ENCODE measurements at regions not wholly inside any gene's neighbourhood (a gene's known extent, or its start where the extent isn't known, plus 50 kb on each side); places are given as distances from the start of the nearest gene placed in this dataset.
"Not testable (repeated sequence)": the region's sequence is repeated elsewhere in the genome, so short reads cannot be mapped to it uniquely, and the experiment has no call there.

DNA sequence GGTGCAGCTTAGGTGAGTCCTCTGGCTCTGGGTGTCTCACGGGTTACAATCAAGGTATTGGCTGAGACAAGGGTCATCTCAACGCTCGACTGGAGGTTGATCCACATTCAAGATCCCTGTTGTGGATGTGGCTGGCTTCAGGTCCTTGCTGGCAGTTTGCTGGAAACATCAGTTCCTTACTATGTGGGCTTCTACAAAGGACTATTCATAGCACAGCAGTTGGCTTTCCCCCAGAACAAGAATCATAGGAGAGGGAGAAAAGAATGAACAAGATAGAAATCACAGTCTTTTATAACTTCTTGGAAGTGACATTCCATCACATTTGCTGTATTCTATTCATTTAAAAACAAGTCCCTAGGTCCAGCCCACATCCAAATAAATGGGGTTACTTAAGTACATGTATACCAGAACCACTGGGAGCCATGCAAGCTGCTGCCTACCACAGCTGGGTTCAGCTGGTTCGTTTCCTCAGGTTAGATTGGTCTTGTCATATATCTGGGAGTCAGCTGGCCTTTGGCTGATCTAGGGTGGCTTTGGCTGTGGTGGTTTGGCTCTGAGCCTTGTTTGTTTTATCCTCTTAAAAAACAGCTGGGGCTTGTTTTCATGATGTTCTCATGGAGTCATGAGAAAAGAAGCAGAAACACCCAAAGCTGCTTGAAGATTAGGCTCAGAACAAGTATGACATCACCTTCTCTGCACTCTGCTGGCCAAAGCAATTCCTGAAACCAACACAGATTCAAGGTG lies 433.2 kb upstream of the SPTLC3 start:
- no peak for DNase-seq (ENCODE audit: low spot score)

DNA sequence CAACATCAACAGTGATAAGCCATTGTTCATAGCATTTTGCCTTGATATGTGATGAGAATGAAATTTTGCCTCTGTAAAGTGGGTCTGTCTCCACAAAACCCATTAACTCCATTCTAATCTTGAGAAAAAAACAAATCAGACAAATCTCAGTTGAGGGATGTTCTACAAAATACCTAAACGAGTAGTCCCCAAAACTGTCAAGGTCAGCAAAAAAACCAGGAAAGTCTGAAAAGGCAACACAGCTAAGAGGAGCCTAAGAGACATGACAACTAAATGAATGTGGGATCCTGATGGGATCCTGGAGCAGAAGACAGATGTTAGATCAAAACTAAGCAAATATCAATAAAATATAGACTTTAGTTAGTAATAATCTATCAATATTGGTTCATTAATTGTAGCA lies 431.6 kb upstream of the SPTLC3 start:
- DNase-seq (ENCODE audit: low spot score) = no peak

DNA sequence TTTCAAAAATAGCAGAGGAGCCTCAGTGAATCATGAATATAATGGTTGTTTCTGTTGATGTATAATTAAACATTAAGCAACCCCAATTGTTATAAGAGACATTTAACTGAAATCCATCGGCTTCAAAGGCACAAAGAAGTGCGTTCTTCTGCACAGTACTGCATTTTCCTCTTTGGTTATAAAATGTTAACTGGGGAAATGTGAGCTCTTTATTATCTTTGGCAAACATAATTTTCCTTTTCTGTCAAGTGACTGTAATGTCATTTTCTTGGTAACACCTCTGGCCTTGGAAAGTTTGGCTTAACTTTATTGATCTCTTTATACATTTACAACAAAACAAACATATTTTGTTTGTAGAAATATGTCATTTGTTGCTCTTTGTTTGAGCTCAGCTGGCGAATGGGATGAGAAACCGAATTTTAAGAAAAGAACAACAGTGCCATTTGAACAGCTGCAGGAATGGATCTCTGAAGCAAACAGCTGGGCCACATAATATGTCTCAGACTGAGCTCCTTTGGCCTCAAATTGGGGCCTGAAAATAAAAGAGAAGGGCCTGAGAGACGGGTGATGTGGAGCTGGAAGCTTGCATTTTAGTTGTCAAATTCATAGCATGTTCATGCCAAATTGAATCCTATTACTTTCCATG lies 427.0 kb upstream of the SPTLC3 start:
- DNase-seq (ENCODE audit: low spot score) = no peak

DNA sequence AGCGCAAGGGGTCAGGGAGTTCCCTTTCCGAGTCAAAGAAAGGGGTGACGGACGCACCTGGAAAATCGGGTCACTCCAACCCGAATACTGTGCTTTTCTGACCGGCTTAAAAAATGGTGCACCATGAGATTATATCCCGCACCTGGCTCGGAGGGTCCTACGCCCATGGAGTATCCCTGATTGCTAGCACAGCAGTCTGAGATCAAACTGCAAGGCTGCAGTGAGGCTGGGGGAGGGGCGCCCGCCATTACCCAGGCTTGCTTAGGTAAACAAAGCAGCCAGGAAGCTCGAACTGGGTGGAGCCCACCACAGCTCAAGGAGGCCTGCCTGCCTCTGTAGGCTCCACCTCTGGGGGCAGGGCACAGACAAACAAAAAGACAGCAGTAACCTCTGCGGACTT lies 426.1 kb upstream of the SPTLC3 start:
- not testable (repeated sequence) for DNase-seq (ENCODE audit: low spot score)

DNA sequence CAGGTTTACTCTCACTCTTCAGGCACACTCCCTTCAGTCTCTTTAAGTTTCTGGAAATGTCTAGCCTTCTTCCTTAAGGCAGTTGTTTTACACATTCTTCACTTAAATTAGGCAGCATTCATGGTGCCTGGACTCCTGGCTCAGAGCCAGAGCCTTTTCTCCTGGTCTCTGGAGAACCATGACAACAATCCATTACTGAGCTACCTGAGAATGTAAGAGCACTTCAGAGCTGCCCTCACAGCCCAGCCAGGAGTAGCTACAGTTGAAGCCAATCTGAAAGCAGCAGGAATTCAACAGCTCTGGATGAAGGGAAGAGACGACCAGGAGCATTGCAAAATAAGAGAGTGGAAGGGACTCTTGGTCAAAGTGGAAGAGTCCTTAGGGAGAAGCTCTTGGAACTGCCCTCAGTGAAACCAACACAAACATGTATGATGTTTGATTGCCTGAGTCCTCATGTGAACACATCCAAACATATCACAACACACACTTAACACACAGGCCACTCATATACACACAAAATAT lies 416.8 kb upstream of the SPTLC3 start:
- DNase-seq (ENCODE audit: low spot score) = no peak

DNA sequence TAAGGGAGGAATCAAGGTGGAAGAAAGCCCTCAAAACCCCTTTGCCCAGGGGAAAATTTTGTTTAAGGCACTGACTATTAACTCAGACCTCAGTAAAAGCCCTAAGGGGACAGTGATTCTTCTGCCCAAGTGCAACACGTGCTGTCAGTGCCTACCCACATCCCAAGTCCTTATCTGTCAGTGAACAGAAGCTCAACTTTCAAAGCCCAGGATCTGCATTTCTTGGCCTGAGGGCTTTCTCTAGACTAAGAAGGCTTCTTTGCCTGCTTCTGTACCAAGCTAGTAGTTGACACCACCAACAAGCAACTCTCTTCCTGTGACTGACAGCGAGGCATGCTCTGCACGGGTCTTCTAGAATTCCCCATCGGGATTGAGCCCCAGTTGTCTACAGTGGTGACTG lies 416.0 kb upstream of the SPTLC3 start:
- no peak for DNase-seq (ENCODE audit: low spot score)

DNA sequence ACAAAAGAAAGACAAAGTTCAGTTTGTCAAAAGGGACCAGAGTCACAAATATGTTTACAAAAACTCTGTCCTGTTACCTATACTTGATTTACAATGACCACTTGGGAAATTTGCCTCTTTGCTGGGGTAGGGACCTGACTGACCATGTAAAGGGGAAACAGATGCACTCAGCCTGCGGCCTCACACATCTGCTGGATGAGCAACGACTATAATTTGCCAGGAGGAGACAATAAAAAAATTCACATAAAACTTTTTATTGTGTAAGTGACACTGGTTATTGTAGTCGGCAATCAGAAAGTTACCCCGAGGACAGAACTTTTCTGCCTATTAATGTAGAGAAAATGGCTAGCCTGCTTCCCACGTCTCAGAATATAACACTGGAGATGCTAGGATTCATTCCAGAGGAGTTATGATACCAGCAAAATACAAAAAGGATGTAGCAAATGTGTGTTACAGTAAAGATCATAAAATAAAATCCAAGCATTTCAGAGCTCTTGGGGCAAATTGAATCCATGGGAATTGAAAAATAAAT lies 415.4 kb upstream of the SPTLC3 start:
- no peak for DNase-seq (ENCODE audit: low spot score)

DNA sequence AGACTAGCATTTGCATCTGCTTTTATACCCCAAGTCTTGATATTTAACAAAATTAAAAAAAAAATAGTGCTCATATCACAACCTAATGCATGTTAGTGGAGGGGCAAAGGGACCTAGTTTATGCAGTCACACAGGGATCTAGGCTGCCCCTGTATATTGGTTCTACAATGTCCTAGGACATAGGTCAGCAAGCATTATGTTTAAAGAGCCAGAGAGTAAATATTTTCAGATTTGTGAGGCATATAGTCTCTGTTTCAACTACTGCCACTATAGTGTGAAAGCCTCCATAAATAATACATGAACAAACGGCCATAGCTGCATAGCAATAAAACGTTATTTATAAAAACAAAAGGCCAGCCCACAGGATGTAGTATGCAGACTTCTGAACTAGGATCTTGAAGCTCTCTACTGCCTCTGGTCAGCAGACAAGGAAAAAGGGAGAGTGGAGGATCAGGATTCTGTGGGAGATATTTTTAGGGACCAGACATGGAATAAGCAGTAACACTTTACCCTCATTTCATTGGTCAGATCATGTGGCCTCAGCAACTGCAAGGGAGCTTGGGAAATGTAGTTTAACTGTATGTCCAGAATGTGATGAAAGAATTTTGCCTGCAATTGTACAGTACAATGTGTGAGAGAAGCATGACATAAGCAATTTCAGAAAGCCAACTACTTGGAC lies 414.2 kb upstream of the SPTLC3 start:
- peak; percentile 46 for DNase-seq (ENCODE audit: low spot score)

DNA sequence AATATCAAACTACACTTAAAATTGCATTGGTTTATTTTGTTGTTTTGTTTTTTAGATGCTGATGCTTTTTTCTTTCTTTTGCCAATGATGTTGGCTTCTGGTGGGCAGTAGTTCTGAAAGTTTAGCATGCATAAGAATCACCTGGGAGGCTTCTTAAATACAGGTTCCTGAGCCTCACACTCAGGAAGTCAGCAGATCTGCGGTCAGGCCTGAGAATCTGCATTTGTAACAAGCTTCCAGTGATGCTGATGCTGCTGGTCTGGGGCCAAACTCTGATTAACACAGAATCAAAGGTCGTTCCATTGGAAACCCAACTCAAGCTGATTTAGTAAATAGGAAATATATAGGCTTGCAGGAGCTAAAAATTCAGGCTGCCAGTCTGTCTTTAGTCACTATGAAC lies 412.9 kb upstream of the SPTLC3 start:
- no peak for DNase-seq (ENCODE audit: low spot score)

DNA sequence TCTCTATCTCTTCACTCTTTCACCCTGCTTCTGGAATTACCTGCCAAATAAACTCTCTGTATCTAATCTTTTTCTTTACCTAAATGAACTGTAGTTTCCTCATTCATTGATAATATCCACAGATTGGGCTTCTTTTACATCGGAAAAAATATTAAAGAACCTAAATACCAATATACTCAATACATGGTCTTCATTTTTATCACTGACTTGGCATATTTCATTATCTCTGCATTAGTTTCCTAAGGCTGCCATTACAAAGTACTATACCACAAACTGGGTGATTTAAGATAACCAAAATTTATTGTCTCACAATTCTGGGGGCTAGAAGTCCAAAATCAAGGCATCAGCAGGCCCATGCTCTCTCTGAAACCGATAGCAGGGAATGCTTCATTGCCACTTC lies 411.9 kb upstream of the SPTLC3 start:
- DNase-seq (ENCODE audit: low spot score) = no peak

DNA sequence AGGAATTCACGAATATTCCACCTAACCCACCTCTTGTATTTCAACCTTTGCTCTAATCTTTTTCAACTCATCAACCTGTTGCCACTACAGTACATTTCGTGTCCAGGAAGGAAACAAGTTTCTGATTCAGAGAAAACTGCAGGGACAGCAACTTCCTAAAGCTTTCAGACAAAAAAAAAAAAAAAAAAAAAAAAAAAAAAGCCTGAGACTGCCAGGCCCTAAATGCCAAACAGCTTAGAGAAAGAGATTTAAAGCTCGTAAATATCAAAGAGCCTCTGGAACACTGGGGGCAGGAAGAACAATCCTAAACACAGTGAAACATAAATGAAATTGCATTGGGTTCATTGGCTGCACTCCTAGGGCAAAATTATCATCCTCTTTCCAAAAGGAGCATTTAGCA lies 411.2 kb upstream of the SPTLC3 start:
- DNase-seq (ENCODE audit: low spot score) = no peak

DNA sequence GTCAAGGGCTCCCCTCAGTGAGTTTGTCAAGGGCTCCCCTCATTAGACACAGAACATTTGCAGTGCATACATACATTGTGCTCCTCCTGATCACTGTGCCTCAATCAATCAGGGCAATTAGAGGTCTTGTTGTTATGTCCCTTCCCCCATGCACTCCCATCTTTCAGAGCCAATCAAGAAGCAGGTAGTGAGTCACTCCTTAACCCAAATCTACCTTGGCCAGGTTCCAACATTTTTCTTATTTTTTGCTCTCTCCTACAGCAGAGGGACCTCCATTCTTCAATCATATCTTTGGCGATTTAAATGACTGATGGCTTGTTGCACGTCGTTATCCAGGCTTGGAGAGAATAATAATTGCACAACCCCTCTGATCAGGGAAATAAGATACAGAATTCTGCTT lies 409.9 kb upstream of the SPTLC3 start:
- DNase-seq (ENCODE audit: low spot score) = no peak

DNA sequence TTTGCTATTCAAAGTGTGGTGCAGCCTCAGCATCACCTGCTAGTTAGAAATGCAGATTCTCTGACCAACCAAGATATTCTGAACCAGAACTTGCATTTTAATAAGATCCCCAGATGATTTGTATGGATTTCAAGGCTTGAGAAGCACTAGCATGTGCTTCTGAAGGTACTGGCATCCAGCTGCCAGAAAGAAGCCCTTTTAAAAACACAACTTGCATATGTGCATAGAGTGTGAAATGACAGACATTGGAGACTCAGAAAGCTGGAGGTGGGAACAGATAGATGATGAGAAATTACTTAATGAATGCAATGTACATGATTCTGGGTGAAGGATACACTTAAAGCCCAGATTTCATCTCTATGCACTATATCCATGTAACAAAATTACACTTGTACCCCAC lies 409.3 kb upstream of the SPTLC3 start:
- no peak for DNase-seq (ENCODE audit: low spot score)

DNA sequence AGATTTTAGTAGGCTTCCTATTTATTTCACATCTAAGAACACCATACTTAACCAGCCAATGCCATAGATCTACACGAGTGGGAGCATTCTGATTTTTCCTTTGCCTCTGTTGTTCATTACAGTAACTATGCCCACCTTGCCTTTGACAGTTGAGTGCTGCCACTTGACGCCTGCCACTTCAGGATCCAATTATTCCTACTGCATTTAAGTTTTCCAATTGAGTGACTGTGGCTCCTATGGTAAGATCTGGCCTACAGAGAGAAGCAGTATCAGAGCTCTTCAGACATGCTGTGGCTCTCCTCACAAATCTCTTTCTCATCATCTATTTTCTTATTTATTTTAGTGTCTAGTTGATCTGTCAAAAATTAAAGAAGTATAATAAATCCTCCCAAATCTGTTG lies 403.0 kb upstream of the SPTLC3 start:
- DNase-seq (ENCODE audit: low spot score) = no peak

DNA sequence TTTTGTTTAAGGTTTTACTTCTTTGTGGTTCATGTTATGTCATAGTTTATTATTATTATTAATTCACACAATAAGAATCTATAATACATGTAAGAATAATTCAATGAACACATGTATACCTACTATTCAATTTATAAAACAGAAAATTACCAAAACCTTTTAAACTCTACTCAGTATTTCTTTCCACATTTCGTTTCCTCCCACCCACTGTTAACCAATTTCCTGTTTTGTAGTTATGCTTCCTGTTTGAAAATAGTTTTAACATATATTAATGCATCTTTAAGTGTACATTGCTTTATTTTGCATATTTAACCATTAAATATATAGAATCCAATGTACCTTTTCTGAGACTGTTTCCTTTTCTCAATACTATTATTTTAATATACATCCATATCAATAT lies 397.9 kb upstream of the SPTLC3 start:
- no peak for DNase-seq (ENCODE audit: low spot score)

DNA sequence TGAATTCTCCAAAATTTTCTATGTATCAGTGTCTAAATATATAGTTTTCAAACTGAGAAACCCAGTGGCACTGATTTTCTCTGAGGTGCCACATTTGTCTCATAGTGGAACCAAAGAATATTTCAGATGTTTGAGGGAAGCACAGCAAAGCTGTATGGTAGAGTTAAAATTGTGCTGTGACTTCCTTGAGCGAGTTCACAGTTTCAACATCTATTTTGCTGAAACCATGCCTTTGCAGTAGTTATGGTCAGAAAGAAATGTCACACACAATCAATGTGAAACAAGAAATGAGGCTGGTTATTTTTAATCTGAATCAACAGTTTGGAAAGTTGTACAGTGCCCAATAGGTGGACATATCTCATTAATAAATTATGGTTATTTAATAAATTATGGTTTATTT lies 394.0 kb upstream of the SPTLC3 start:
- no peak for DNase-seq (ENCODE audit: low spot score)

DNA sequence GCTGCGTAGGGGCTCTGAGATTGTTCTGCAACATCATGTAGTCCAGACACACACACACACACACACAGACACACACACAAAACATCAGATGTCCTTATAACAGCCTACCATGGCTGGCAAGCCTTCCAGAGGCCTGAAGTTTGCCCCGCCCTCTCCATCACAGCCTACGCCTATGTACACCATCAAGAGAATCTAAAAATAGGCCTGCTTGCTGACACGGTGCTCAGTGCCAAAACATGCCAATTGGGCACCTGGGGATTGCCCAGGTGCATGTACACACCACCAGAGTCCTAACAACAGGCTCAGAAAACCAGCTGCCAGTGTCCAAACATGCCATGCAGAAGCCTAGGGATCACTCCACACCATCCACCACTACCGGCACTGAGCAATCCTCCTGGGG lies 391.7 kb upstream of the SPTLC3 start:
- no peak for DNase-seq (ENCODE audit: low spot score)

DNA sequence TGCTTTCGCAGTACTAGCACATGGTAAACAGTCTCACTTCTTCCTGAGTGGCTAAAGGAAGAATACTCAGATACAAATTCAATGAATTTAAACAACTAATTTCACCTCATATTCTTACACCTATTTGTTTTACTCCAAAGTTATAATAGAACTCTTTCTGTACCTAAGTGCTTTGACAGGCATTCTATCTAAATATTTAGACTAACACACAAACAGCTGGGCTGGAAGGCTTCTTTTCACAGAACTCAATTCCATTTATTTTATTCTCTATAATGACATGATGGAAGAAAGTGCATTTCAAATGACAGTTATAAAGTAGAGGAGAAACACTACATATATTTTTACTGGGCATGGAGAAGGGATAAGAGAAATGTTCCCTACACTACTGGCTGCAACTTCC lies 384.9 kb upstream of the SPTLC3 start:
- no peak for DNase-seq (ENCODE audit: low spot score)

DNA sequence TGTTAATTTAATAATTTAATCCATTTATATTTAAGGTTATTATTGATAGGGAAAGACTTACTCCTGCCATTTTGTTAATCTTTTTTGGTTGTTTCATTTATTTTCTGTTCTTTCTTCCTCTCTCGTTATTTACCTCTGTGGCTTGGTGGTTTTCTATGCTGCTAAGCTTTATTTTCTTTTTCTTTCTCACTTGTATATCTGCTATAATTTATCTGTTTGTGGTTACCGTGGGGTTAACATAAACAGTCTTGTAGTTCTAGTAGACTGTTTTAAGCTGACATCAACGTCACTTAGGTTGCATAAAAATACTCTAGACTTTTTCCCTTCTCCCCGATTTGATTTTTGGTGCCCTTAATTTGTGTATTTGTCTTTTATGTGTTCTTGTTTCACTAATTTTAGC lies 381.3 kb upstream of the SPTLC3 start:
- no peak for DNase-seq (ENCODE audit: low spot score)

DNA sequence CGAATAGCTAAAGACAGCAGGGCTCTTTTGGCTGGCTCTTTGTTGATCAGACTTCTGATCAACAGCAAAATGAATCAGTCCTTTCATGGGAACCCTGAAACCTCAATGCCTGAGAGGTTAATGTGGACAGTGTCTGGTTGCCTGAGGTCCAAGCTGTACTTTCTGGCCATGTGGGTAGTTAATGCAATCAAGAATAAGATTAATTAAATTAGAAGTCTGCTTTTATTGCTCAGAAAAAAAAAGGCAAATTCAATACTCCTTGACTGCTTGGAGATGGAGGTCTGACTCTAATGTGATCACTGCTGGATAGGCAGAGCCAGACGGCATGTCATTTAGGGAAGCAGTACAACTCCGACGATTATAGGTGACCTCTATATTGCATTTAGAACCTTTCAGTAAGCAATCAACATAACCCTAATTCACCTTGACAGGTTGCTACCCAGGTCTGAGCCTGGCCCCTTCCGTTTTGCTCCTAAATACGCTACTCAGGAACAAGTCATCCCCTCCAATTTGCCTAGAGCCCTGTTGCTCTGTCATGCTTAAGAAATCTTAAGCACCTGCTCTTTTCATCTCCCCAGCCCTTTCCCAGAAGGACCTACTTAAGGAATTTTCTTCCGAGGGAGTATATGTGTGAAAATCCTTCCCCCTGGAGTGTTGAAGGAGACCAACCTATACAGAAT lies 370.0 kb upstream of the SPTLC3 start:
- DNase-seq (ENCODE audit: low spot score) = peak; percentile 96

DNA sequence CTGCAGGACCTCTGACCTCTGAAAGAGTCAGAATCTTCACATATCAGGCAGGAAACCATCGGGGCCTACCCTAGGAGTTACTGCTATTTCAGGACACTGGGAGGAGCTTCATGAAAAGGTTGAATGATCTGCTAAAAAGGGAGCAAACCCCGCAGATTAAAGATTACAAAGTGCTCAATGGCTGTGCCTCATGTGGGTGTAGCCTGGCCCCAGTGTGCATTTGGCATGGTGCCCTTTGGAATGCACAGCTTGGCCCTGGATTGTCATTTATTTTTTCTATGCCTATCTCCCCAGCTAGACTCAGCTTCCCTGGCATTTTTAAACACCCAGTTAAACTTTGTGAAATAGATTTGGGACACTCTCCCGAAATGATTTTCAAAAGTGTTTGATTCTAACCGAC lies 368.5 kb upstream of the SPTLC3 start:
- no peak for DNase-seq (ENCODE audit: low spot score)

DNA sequence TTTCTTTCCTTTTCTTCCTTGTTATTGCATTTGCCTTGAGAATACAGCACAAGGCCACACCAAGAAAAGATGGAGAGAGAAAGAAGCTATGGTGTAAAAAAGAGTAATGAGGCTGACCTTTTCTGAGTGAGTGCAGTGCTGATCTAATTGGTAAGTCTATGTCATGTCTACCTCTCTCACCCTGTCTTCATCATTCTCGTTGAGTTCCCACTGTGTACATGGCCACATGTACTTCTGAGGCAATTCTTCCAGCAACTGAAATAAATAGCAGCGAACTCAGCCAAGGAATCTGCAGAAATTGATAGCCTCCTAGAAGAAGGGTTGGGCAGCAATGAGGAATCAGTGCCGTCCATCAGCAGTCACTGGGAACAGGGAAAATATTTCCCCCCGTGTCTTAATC lies 367.2 kb upstream of the SPTLC3 start:
- DNase-seq (ENCODE audit: low spot score) = peak; percentile 15

Data from SK-N-DZ (cell line).